HG02970 (cell line): ENCODE measurements at regions not wholly inside any gene's neighbourhood (a gene's known extent, or its start where the extent isn't known, plus 50 kb on each side); places are given as distances from the start of the nearest gene placed in this dataset.
"Not testable (repeated sequence)": the region's sequence is repeated elsewhere in the genome, so short reads cannot be mapped to it uniquely, and the experiment has no call there.

ENCODE experiments used
- ATAC-seq: cut with Tn5 transposase; IDR thresholded peaks from one replicate; pipeline ENCODE4 v1.9.1; 2021; ENCODE audit warnings: mild to moderate bottlenecking, moderate library complexity, moderate number of reproducible peaks; ENCODE audit not compliant: unreplicated experiment, low FRiP score

- no peak for ATAC-seq
Measured at GRCh38 chr14:66234411-66234810, 251.8 kb upstream of the CCDC196 start.

GRCh38 chr14:66237741-66238140, 248.4 kb upstream of the CCDC196 start:
- ATAC-seq: no peak

- no peak for ATAC-seq
Measured at GRCh38 chr14:66238969-66239368, 247.2 kb upstream of the CCDC196 start.

GRCh38 chr14:66239589-66239988, 246.6 kb upstream of the CCDC196 start:
- no peak for ATAC-seq

- no peak for ATAC-seq
Measured at GRCh38 chr14:66240105-66240504, 246.1 kb upstream of the CCDC196 start.

- no peak for ATAC-seq
Measured at GRCh38 chr14:66242001-66242400, 244.2 kb upstream of the CCDC196 start.

- ATAC-seq: no peak
Measured at GRCh38 chr14:66244834-66245233, 241.3 kb upstream of the CCDC196 start.

GRCh38 chr14:66247662-66248193, 238.4 kb upstream of the CCDC196 start:
- ATAC-seq: no peak

- ATAC-seq: no peak
Measured at GRCh38 chr14:66248256-66248655, 237.9 kb upstream of the CCDC196 start.

GRCh38 chr14:66249544-66249943, 236.6 kb upstream of the CCDC196 start:
- ATAC-seq: no peak

- no peak for ATAC-seq
Measured at GRCh38 chr14:66254038-66254437, 232.1 kb upstream of the CCDC196 start.

GRCh38 chr14:66268802-66269334, 217.3 kb upstream of the CCDC196 start:
- ATAC-seq: no peak

GRCh38 chr14:66272221-66272620, 213.9 kb upstream of the CCDC196 start:
- no peak for ATAC-seq

- ATAC-seq: no peak
Measured at GRCh38 chr14:66273261-66273832, 212.8 kb upstream of the CCDC196 start.

GRCh38 chr14:66278418-66278817, 207.8 kb upstream of the CCDC196 start:
- ATAC-seq: not testable (repeated sequence)

- no peak for ATAC-seq
Measured at GRCh38 chr14:66281036-66281776, 205.0 kb upstream of the CCDC196 start.

- ATAC-seq: no peak
Measured at GRCh38 chr14:66284346-66284745, 201.8 kb upstream of the CCDC196 start.

GRCh38 chr14:66288511-66288910, 197.7 kb upstream of the CCDC196 start:
- ATAC-seq: no peak

GRCh38 chr14:66291756-66292155, 194.4 kb upstream of the CCDC196 start:
- ATAC-seq: no peak

GRCh38 chr14:66293533-66294105, 192.6 kb upstream of the CCDC196 start:
- ATAC-seq: no peak

GRCh38 chr14:66295386-66295785, 190.8 kb upstream of the CCDC196 start:
- no peak for ATAC-seq
